ENCODE measurements at regions not wholly inside any gene's neighbourhood (a gene's known extent, or its start where the extent isn't known, plus 50 kb on each side); places are given as distances from the start of the nearest gene placed in this dataset.

- Mint-ChIP-seq H3K4me3 (ENCODE audit: low read depth) (no peak overlapping the region), H3K9me3 (no peaks in the 10 kb centered on the region), H3K27me3 (ENCODE audit: low read depth) (no peaks in the 10 kb centered on the region), H3K4me1 (ENCODE audit: low read depth) (no peaks in the 10 kb centered on the region), H3K27ac (no peak overlapping the region), H3K36me3 (ENCODE audit: low read depth) (no peaks in the 10 kb centered on the region)
- DNase-seq (ENCODE audit: low spot score) = no peak
- intact Hi-C loops (cut with micrococcal nuclease) = no loop called here
These were observed 636.4 kb downstream of the PLPP3 start for GRCh38 chr1:55943012-55943411.

GRCh38 chr1:55939866-55940265 lies 639.5 kb downstream of the PLPP3 start:
- intact Hi-C loops (cut with micrococcal nuclease) = no loop called here
- no peak for DNase-seq (ENCODE audit: low spot score)
- no peak overlapping the region for H3K27ac Mint-ChIP-seq

GRCh38 chr1:55938861-55939260 lies 640.5 kb downstream of the PLPP3 start:
- intact Hi-C loops (cut with micrococcal nuclease) = no loop called here
- H3K4me3 Mint-ChIP-seq (ENCODE audit: low read depth) = no peak overlapping the region
- H3K27me3 Mint-ChIP-seq (ENCODE audit: low read depth) = no peaks in the 10 kb centered on the region
- no peaks in the 10 kb centered on the region for H3K9me3 Mint-ChIP-seq
- H3K36me3 Mint-ChIP-seq (ENCODE audit: low read depth) = no peaks in the 10 kb centered on the region
- no peaks in the 10 kb centered on the region for H3K4me1 Mint-ChIP-seq (ENCODE audit: low read depth)
- H3K27ac Mint-ChIP-seq = no peak overlapping the region
- DNase-seq (ENCODE audit: low spot score) = no peak

More at GRCh38 chr1:55939866-55940265, 639.5 kb downstream of the PLPP3 start:
- no peak overlapping the region for H3K4me3 Mint-ChIP-seq (ENCODE audit: low read depth)
- no peaks in the 10 kb centered on the region for H3K36me3 Mint-ChIP-seq (ENCODE audit: low read depth)
- no peaks in the 10 kb centered on the region for H3K4me1 Mint-ChIP-seq (ENCODE audit: low read depth)
- H3K9me3 Mint-ChIP-seq = no peaks in the 10 kb centered on the region
- H3K27me3 Mint-ChIP-seq (ENCODE audit: low read depth) = no peaks in the 10 kb centered on the region

- Mint-ChIP-seq H3K4me1 (ENCODE audit: low read depth) (no peaks in the 10 kb centered on the region), H3K27me3 (ENCODE audit: low read depth) (no peaks in the 10 kb centered on the region), H3K36me3 (ENCODE audit: low read depth) (no peaks in the 10 kb centered on the region), H3K9me3 (no peaks in the 10 kb centered on the region), H3K27ac (no peak overlapping the region), H3K4me3 (ENCODE audit: low read depth) (no peak overlapping the region)
- intact Hi-C loops (cut with micrococcal nuclease) = no loop called here
- DNase-seq (ENCODE audit: low spot score) = no peak
These were observed 641.0 kb downstream of the PLPP3 start for GRCh38 chr1:55938376-55938850.

- H3K4me3 Mint-ChIP-seq (ENCODE audit: low read depth) = no peak overlapping the region
- DNase-seq (ENCODE audit: low spot score) = no peak
- no peaks in the 10 kb centered on the region for H3K27me3 Mint-ChIP-seq (ENCODE audit: low read depth)
- no peaks in the 10 kb centered on the region for H3K4me1 Mint-ChIP-seq (ENCODE audit: low read depth)
- H3K27ac Mint-ChIP-seq = no peak overlapping the region
- intact Hi-C loops (cut with micrococcal nuclease) = no loop called here
- no peaks in the 10 kb centered on the region for H3K36me3 Mint-ChIP-seq (ENCODE audit: low read depth)
- no peaks in the 10 kb centered on the region for H3K9me3 Mint-ChIP-seq
These were observed 641.5 kb downstream of the PLPP3 start for GRCh38 chr1:55937840-55938375.

GRCh38 chr1:55935236-55935635 lies 644.1 kb downstream of the PLPP3 start:
- intact Hi-C loops (cut with micrococcal nuclease) = no loop called here
- Mint-ChIP-seq H3K9me3 (no peaks in the 10 kb centered on the region), H3K36me3 (ENCODE audit: low read depth) (no peaks in the 10 kb centered on the region), H3K4me1 (ENCODE audit: low read depth) (no peaks in the 10 kb centered on the region), H3K27ac (no peak overlapping the region), H3K4me3 (ENCODE audit: low read depth) (no peak overlapping the region), H3K27me3 (ENCODE audit: low read depth) (no peaks in the 10 kb centered on the region)
- no peak for DNase-seq (ENCODE audit: low spot score)

GRCh38 chr1:55932402-55932801 lies 647.0 kb downstream of the PLPP3 start:
- no peaks in the 10 kb centered on the region for H3K27me3 Mint-ChIP-seq (ENCODE audit: low read depth)
- no peaks in the 10 kb centered on the region for H3K9me3 Mint-ChIP-seq
- no peak for DNase-seq (ENCODE audit: low spot score)
- intact Hi-C loops (cut with micrococcal nuclease) = no loop called here
- H3K36me3 Mint-ChIP-seq (ENCODE audit: low read depth) = no peaks in the 10 kb centered on the region
- no peak overlapping the region for H3K27ac Mint-ChIP-seq
- H3K4me1 Mint-ChIP-seq (ENCODE audit: low read depth) = no peaks in the 10 kb centered on the region
- no peak overlapping the region for H3K4me3 Mint-ChIP-seq (ENCODE audit: low read depth)

- intact Hi-C loops (cut with micrococcal nuclease) = no loop called here
- Mint-ChIP-seq H3K36me3 (ENCODE audit: low read depth) (no peaks in the 10 kb centered on the region), H3K9me3 (no peaks in the 10 kb centered on the region), H3K27ac (no peak overlapping the region), H3K27me3 (ENCODE audit: low read depth) (no peaks in the 10 kb centered on the region), H3K4me3 (ENCODE audit: low read depth) (no peak overlapping the region), H3K4me1 (ENCODE audit: low read depth) (no peaks in the 10 kb centered on the region)
- DNase-seq (ENCODE audit: low spot score) = no peak
These were observed 648.1 kb downstream of the PLPP3 start for GRCh38 chr1:55931081-55931940.

- H3K27ac Mint-ChIP-seq = no peak overlapping the region
- H3K27me3 Mint-ChIP-seq (ENCODE audit: low read depth) = no peaks in the 10 kb centered on the region
- H3K4me3 Mint-ChIP-seq (ENCODE audit: low read depth) = no peak overlapping the region
- intact Hi-C loops (cut with micrococcal nuclease) = no loop called here
- H3K4me1 Mint-ChIP-seq (ENCODE audit: low read depth) = no peaks in the 10 kb centered on the region
- DNase-seq (ENCODE audit: low spot score) = no peak
- H3K9me3 Mint-ChIP-seq = no peaks in the 10 kb centered on the region
- H3K36me3 Mint-ChIP-seq (ENCODE audit: low read depth) = no peaks in the 10 kb centered on the region
These were observed 649.7 kb downstream of the PLPP3 start for GRCh38 chr1:55929652-55930051.

GRCh38 chr1:55928576-55928975 lies 650.8 kb downstream of the PLPP3 start:
- H3K9me3 Mint-ChIP-seq = no peaks in the 10 kb centered on the region
- no peak overlapping the region for H3K4me3 Mint-ChIP-seq (ENCODE audit: low read depth)

GRCh38 chr1:55927702-55928290 lies 651.6 kb downstream of the PLPP3 start:
- DNase-seq (ENCODE audit: low spot score) = no peak
- no peaks in the 10 kb centered on the region for H3K27me3 Mint-ChIP-seq (ENCODE audit: low read depth)

More at GRCh38 chr1:55928576-55928975, 650.8 kb downstream of the PLPP3 start:
- Mint-ChIP-seq H3K36me3 (ENCODE audit: low read depth) (no peaks in the 10 kb centered on the region), H3K27me3 (ENCODE audit: low read depth) (no peaks in the 10 kb centered on the region), H3K27ac (no peak overlapping the region), H3K4me1 (ENCODE audit: low read depth) (no peaks in the 10 kb centered on the region)
- intact Hi-C loops (cut with micrococcal nuclease) = no loop called here
- no peak for DNase-seq (ENCODE audit: low spot score)

GRCh38 chr1:55926906-55927471 lies 652.4 kb downstream of the PLPP3 start:
- no peak for DNase-seq (ENCODE audit: low spot score)
- intact Hi-C loops (cut with micrococcal nuclease) = no loop called here
- H3K4me1 Mint-ChIP-seq (ENCODE audit: low read depth) = no peaks in the 10 kb centered on the region
- H3K9me3 Mint-ChIP-seq = no peaks in the 10 kb centered on the region
- no peaks in the 10 kb centered on the region for H3K27me3 Mint-ChIP-seq (ENCODE audit: low read depth)
- H3K27ac Mint-ChIP-seq = no peak overlapping the region
- H3K4me3 Mint-ChIP-seq (ENCODE audit: low read depth) = no peak overlapping the region
- H3K36me3 Mint-ChIP-seq (ENCODE audit: low read depth) = no peaks in the 10 kb centered on the region

More at GRCh38 chr1:55927702-55928290, 651.6 kb downstream of the PLPP3 start:
- no peaks in the 10 kb centered on the region for H3K9me3 Mint-ChIP-seq
- H3K4me3 Mint-ChIP-seq (ENCODE audit: low read depth) = no peak overlapping the region
- no peaks in the 10 kb centered on the region for H3K36me3 Mint-ChIP-seq (ENCODE audit: low read depth)
- intact Hi-C loops (cut with micrococcal nuclease) = no loop called here
- no peaks in the 10 kb centered on the region for H3K4me1 Mint-ChIP-seq (ENCODE audit: low read depth)
- H3K27ac Mint-ChIP-seq = no peak overlapping the region

GRCh38 chr1:55916907-55917306 lies 662.5 kb downstream of the PLPP3 start:
- H3K27me3 Mint-ChIP-seq (ENCODE audit: low read depth) = no peaks in the 10 kb centered on the region
- H3K4me1 Mint-ChIP-seq (ENCODE audit: low read depth) = no peaks in the 10 kb centered on the region
- no peak overlapping the region for H3K27ac Mint-ChIP-seq
- H3K4me3 Mint-ChIP-seq (ENCODE audit: low read depth) = no peak overlapping the region
- no peak for DNase-seq (ENCODE audit: low spot score)
- H3K9me3 Mint-ChIP-seq = no peaks in the 10 kb centered on the region
- H3K36me3 Mint-ChIP-seq (ENCODE audit: low read depth) = no peaks in the 10 kb centered on the region
- intact Hi-C loops (cut with micrococcal nuclease) = no loop called here
